Keratinocyte (primary cell): ENCODE measurements at regions not wholly inside any gene's neighbourhood (a gene's known extent, or its start where the extent isn't known, plus 50 kb on each side); places are given as distances from the start of the nearest gene placed in this dataset.

ENCODE experiments used
- DNase-seq: peaks from one replicate; pipeline ENCODE4 v3.0.0-alpha.2; 2011; ENCODE audit warnings: low read depth, missing footprints, low spot score
- FAIRE-seq: peaks from 2 replicates; lab custom pipeline; 2011; peaks lifted over from hg19 to GRCh38; lab: Jason Lieb, UNC
- H2AFZ ChIP-seq: 2 replicates; pipeline ENCODE4 v1.6.0; 2012; ENCODE audit warnings: low read length, control low read depth, inconsistent platforms; ENCODE audit not compliant: control insufficient read depth
- H3K27ac ChIP-seq: 2 replicates; pipeline ENCODE4 v1.5.1; 2011; ENCODE audit warnings: low read length; ENCODE audit not compliant: control insufficient read depth, insufficient read depth
- H3K27me3 ChIP-seq: 3 replicates; pipeline ENCODE4 v1.6.0; 2011; ENCODE audit warnings: low read length; ENCODE audit not compliant: control insufficient read depth, insufficient read depth; ENCODE audit errors: extremely low read depth
- H3K36me3 ChIP-seq, 2 experiments: 2 replicates in 1 of 2; 3 replicates in 1 of 2; pipeline ENCODE4 v1.5.1; 2011; ENCODE audit warnings: low read length in 2 of 2, mild to moderate bottlenecking in 1 of 2; ENCODE audit not compliant: control insufficient read depth in 2 of 2, insufficient read depth in 2 of 2; ENCODE audit errors: extremely low read depth in 1 of 2
- H3K4me1 ChIP-seq: 3 replicates; pipeline ENCODE4 v1.5.1; 2011; ENCODE audit warnings: low read length; ENCODE audit not compliant: control insufficient read depth, insufficient read depth; ENCODE audit errors: extremely low read depth
- H3K4me2 ChIP-seq: 3 replicates; pipeline ENCODE4 v1.6.0; 2011; ENCODE audit warnings: low read depth, low read length; ENCODE audit not compliant: control insufficient read depth, insufficient read depth; ENCODE audit errors: extremely low read depth
- H3K4me3 ChIP-seq, 3 experiments: fragments of 200-600 bp in 1 of 3; sonication (generic) in 1 of 3; 2 replicates in 2 of 3; 3 replicates in 1 of 3; pipeline ENCODE4 v1.5.1; 2011 to 2016; ENCODE audit warnings: low read length in 3 of 3, mild to moderate bottlenecking in 3 of 3, control low read depth in 2 of 3, inconsistent platforms in 1 of 3, low read depth in 1 of 3, mixed read lengths in 1 of 3, mixed run types in 1 of 3, moderate library complexity in 1 of 3; ENCODE audit not compliant: control insufficient read depth in 2 of 3, insufficient read depth in 2 of 3; ENCODE audit errors: extremely low read depth in 1 of 3
- H3K79me2 ChIP-seq: 2 replicates; pipeline ENCODE4 v1.6.0; 2012; ENCODE audit warnings: low read length; ENCODE audit not compliant: control insufficient read depth, insufficient read depth
- H3K9ac ChIP-seq: 3 replicates; pipeline ENCODE4 v1.6.0; 2011; ENCODE audit warnings: low read length; ENCODE audit not compliant: control insufficient read depth, insufficient read depth; ENCODE audit errors: extremely low read depth
- H3K9me1 ChIP-seq: 3 replicates; pipeline ENCODE4 v1.6.0; 2011; ENCODE audit warnings: low read length; ENCODE audit not compliant: control insufficient read depth, insufficient read depth; ENCODE audit errors: extremely low read depth
- H3K9me3 ChIP-seq: 2 replicates; pipeline ENCODE4 v1.5.1; 2012; ENCODE audit warnings: low read depth, low read length; ENCODE audit not compliant: control insufficient read depth
- H4K20me1 ChIP-seq: 3 replicates; pipeline ENCODE4 v1.6.0; 2011; ENCODE audit warnings: low read length; ENCODE audit not compliant: control insufficient read depth, insufficient read depth; ENCODE audit errors: extremely low read depth
- CTCF ChIP-seq, 3 experiments: IDR thresholded peaks in 1 of 3; conservative IDR thresholded peaks in 1 of 3; optimal IDR thresholded peaks in 1 of 3; 2 replicates in 2 of 3; 3 replicates in 1 of 3; pipeline versions ENCODE3 to v1.5.1; 2011; ENCODE audit warnings: low read length in 3 of 3, mild to moderate bottlenecking in 3 of 3, moderate library complexity in 2 of 3, control low read depth in 1 of 3, inconsistent platforms in 1 of 3; ENCODE audit not compliant: insufficient read depth in 2 of 3; ENCODE audit errors: extremely low read depth in 1 of 3
- EZH2 ChIP-seq: IDR thresholded peaks from one replicate; pipeline ENCODE4 v1.6.1; 2012; ENCODE audit warnings: inconsistent platforms, mild to moderate bottlenecking, low read length, moderate library complexity
- dilution Hi-C: fragments of 300-500 bp; cut with MboI; formaldehyde crosslinking; loops from one replicate; pipeline ENCODE4 v1.7.0; 2020; ENCODE audit warnings: low sequenced_read_pairs; ENCODE audit not compliant: extremely low pct_ligation_motif_present

GRCh38 chr4:133641191-133641590, 492.1 kb downstream of the PCDH10 start:
- H3K36me3 ChIP-seq, result no peaks in the 10 kb centered on the region
- H3K9ac ChIP-seq, result no peak overlapping the region
- H3K4me2 ChIP-seq, result no peak overlapping the region
- FAIRE-seq (no peak), DNase-seq (no peak)
- H3K27ac ChIP-seq, result no peak overlapping the region
- no peak overlapping the region for H2AFZ ChIP-seq
- H3K4me1 ChIP-seq, result no peaks in the 10 kb centered on the region
- H3K9me1 ChIP-seq, result no peaks in the 10 kb centered on the region
- H3K27me3 ChIP-seq, result no peaks in the 10 kb centered on the region
- dilution Hi-C loops, result no loop called here
- H3K4me3 ChIP-seq, result no peak overlapping the region
- H3K79me2 ChIP-seq, result no peaks in the 10 kb centered on the region
- TF ChIP-seq EZH2, result no peak
- no peak for TF ChIP-seq CTCF (optimal IDR thresholded peaks at IDR 0.05 in 1 of 3, IDR thresholded peaks at IDR 0.05 in 1 of 3, conservative IDR thresholded peaks at IDR 0.05 in 1 of 3; ENCODE audit: extremely low read depth in 1 of 3, insufficient read depth in 2 of 3, low read length in 3 of 3)
- H4K20me1 ChIP-seq, result no peaks in the 10 kb centered on the region
- H3K9me3 ChIP-seq, result no peaks in the 10 kb centered on the region

- H3K4me1 ChIP-seq, result no peaks in the 10 kb centered on the region
- DNase-seq, result no peak
- no peak for TF ChIP-seq CTCF (optimal IDR thresholded peaks at IDR 0.05 in 1 of 3, IDR thresholded peaks at IDR 0.05 in 1 of 3, conservative IDR thresholded peaks at IDR 0.05 in 1 of 3; ENCODE audit: extremely low read depth in 1 of 3, insufficient read depth in 2 of 3, low read length in 3 of 3)
- TF ChIP-seq EZH2, result no peak
- H3K4me3 ChIP-seq, result no peak overlapping the region
- no peak overlapping the region for H2AFZ ChIP-seq
- dilution Hi-C loops, result no loop called here
- no peak overlapping the region for H3K27ac ChIP-seq
- FAIRE-seq, result no peak
- H3K27me3 ChIP-seq, result no peaks in the 10 kb centered on the region
- H3K9me1 ChIP-seq, result no peaks in the 10 kb centered on the region
- no peak overlapping the region for H3K4me2 ChIP-seq
- no peaks in the 10 kb centered on the region for H3K79me2 ChIP-seq
- no peaks in the 10 kb centered on the region for H3K36me3 ChIP-seq
- no peak overlapping the region for H3K9ac ChIP-seq
- no peaks in the 10 kb centered on the region for H3K9me3 ChIP-seq
- H4K20me1 ChIP-seq, result no peaks in the 10 kb centered on the region
Observed at GRCh38 chr4:133638751-133639150, 489.7 kb downstream of the PCDH10 start.
